DOHH2 (cell line): ENCODE measurements at regions not wholly inside any gene's neighbourhood (a gene's known extent, or its start where the extent isn't known, plus 50 kb on each side); places are given as distances from the start of the nearest gene placed in this dataset.

Experiments used
- H3F3A ChIP-seq: fragments of 200-600 bp; sonication (generic), shearing (Covaris generic); 2 replicates; pipeline ENCODE4 v1.6.0; 2016; ENCODE audit warnings: antibody characterized with exemption, mild to moderate bottlenecking; ENCODE audit not compliant: control insufficient read depth, insufficient read depth
- H3K27ac ChIP-seq: fragments of 200-600 bp; sonication (generic); 2 replicates; pipeline ENCODE4 v1.5.1; 2014; ENCODE audit warnings: low read depth, mild to moderate bottlenecking, low read length, moderate library complexity
- H3K27me3 ChIP-seq: fragments of 200-600 bp; sonication (generic); 2 replicates; pipeline ENCODE4 v1.6.1; 2014; ENCODE audit warnings: mild to moderate bottlenecking, low read length, mixed read lengths; ENCODE audit not compliant: control insufficient read depth
- H3K36me3 ChIP-seq: fragments of 200-600 bp; sonication (generic); 2 replicates; pipeline ENCODE4 v1.6.1; 2014; ENCODE audit warnings: mild to moderate bottlenecking, low read length, moderate library complexity, mixed read lengths; ENCODE audit not compliant: control insufficient read depth
- H3K4me1 ChIP-seq: fragments of 200-600 bp; sonication (generic); 2 replicates; pipeline ENCODE4 v1.6.1; 2014; ENCODE audit warnings: mild to moderate bottlenecking, low read length, mixed read lengths; ENCODE audit not compliant: control insufficient read depth
- H3K4me2 ChIP-seq: fragments of 200-600 bp; sonication (generic); 2 replicates; pipeline ENCODE4 v1.6.0; 2014; ENCODE audit warnings: mild to moderate bottlenecking, low read length, moderate library complexity
- H3K4me3 ChIP-seq: fragments of 200-600 bp; sonication (generic); 2 replicates; pipeline ENCODE4 v1.5.1; 2014; ENCODE audit warnings: mild to moderate bottlenecking, low read length, mixed read lengths
- H3K79me2 ChIP-seq: fragments of 200-600 bp; sonication (generic); 2 replicates; pipeline ENCODE4 v1.6.1; 2014; ENCODE audit warnings: mild to moderate bottlenecking, low read length, mixed read lengths; ENCODE audit not compliant: control insufficient read depth
- H3K9me2 ChIP-seq: fragments of 200-600 bp; sonication (generic); replicated peaks from 2 replicates; pipeline ENCODE4 v1.6.1; 2014; ENCODE audit warnings: mild to moderate bottlenecking, low read length, mixed read lengths; ENCODE audit not compliant: control insufficient read depth
- H3K9me3 ChIP-seq: fragments of 200-600 bp; sonication (generic); 2 replicates; pipeline ENCODE4 v1.6.1; 2014; ENCODE audit warnings: antibody characterized with exemption, low read length, mixed read lengths; ENCODE audit not compliant: control insufficient read depth, insufficient read depth
- H4K20me1 ChIP-seq: fragments of 200-600 bp; sonication (generic); 2 replicates; pipeline ENCODE4 v1.6.0; 2014; ENCODE audit warnings: low read depth, mild to moderate bottlenecking, antibody characterized with exemption, low read length, moderate library complexity; ENCODE audit not compliant: control insufficient read depth, insufficient read depth
- CTCF ChIP-seq: fragments of 200-600 bp; sonication (generic); IDR thresholded peaks from one replicate; pipeline ENCODE4 v1.5.1; 2014; ENCODE audit warnings: antibody characterized with exemption, mild to moderate bottlenecking, low read depth, low read length; ENCODE audit not compliant: poor library complexity, severe bottlenecking
- EZH2phosphoT487 ChIP-seq: fragments of 200-600 bp; sonication (generic); IDR thresholded peaks from 2 replicates; pipeline ENCODE4 v1.6.1; 2017; ENCODE audit warnings: borderline replicate concordance, mild to moderate bottlenecking, antibody characterized with exemption, low read length, moderate library complexity, mixed read lengths

- H3F3A ChIP-seq, result no peaks in the 10 kb centered on the region
- H3K4me3 ChIP-seq, result no peak overlapping the region
- H3K36me3 ChIP-seq, result no peaks in the 10 kb centered on the region
- H3K79me2 ChIP-seq, result no peaks in the 10 kb centered on the region
- H4K20me1 ChIP-seq, result no peaks in the 10 kb centered on the region
- no peaks in the 10 kb centered on the region for H3K9me2 ChIP-seq
- no peak for TF ChIP-seq CTCF
- no peaks in the 10 kb centered on the region for H3K4me1 ChIP-seq
- no peaks in the 10 kb centered on the region; the same call in 1 of the 2 replicates for H3K9me3 ChIP-seq
- no peak overlapping the region for H3K27ac ChIP-seq
- no peak overlapping the region for H3K4me2 ChIP-seq
- no peaks in the 10 kb centered on the region; the same call in 1 of the 2 replicates for H3K27me3 ChIP-seq
Measured at GRCh38 chr9:78866207-78867132, 569.5 kb downstream of the PSAT1 start.

- no peaks in the 10 kb centered on the region for H3K9me2 ChIP-seq
- no peak for TF ChIP-seq EZH2phosphoT487
- no peak for TF ChIP-seq CTCF
- no peak overlapping the region for H3K4me2 ChIP-seq
Measured at GRCh38 chr9:78871086-78871451, 574.1 kb downstream of the PSAT1 start.

GRCh38 chr9:78871452-78872331, 574.8 kb downstream of the PSAT1 start:
- Histone ChIP-seq H3K4me3 (no peak overlapping the region), H3K9me3 (no peaks in the 10 kb centered on the region), H3K9me2 (no peaks in the 10 kb centered on the region), H3K27ac (no peak overlapping the region), H3K4me2 (no peak overlapping the region), H3K4me1 (no peaks in the 10 kb centered on the region), H3K79me2 (no peaks in the 10 kb centered on the region), H3F3A (no peaks in the 10 kb centered on the region), H4K20me1 (no peaks in the 10 kb centered on the region), H3K27me3 (no peaks in the 10 kb centered on the region; the same call in 1 of the 2 replicates), H3K36me3 (no peaks in the 10 kb centered on the region)
- no peak for TF ChIP-seq CTCF
- no peak for TF ChIP-seq EZH2phosphoT487

More at GRCh38 chr9:78871086-78871451, 574.1 kb downstream of the PSAT1 start:
- Histone ChIP-seq H3F3A (no peaks in the 10 kb centered on the region), H4K20me1 (no peaks in the 10 kb centered on the region), H3K9me3 (no peaks in the 10 kb centered on the region; the same call in 1 of the 2 replicates), H3K4me1 (no peaks in the 10 kb centered on the region), H3K4me3 (no peak overlapping the region), H3K36me3 (no peaks in the 10 kb centered on the region), H3K79me2 (no peaks in the 10 kb centered on the region), H3K27ac (no peak overlapping the region), H3K27me3 (no peaks in the 10 kb centered on the region; the same call in 1 of the 2 replicates)
